ENCODE measurements at regions not wholly inside any gene's neighbourhood (a gene's known extent, or its start where the extent isn't known, plus 50 kb on each side); places are given as distances from the start of the nearest gene placed in this dataset.

DNA sequence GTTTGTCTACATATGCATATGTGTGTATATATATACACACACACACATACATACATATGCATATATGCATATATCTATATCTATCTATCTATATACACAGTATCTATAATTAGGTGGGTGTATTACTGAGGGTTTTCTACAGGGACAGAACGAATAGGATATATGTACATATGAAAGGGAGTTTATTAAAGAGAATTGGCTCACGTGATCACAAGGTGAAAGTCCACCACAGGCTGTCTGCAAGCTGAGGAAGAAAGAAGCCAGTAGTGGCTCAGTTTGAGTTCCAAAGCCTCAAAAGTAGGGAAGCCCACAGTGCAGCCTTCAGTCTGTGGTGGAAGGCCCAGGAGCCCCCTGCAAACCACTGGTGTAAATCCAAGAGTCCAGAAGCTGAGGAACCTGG, 756.0 kb upstream of the ACVR2A start:
- no peaks in the 10 kb centered on the region for H3K9me2 ChIP-seq (ENCODE audit: insufficient read depth)
- no peaks in the 10 kb centered on the region; the same call in 1 of the 2 replicates for H3K27me3 ChIP-seq (ENCODE audit: insufficient read depth)
- H3K36me3 Mint-ChIP-seq (ENCODE audit: low read depth): no peaks in the 10 kb centered on the region
- no peaks in the 10 kb centered on the region for H3K79me2 ChIP-seq (replicated peaks; ENCODE audit: insufficient read depth)
- no peak overlapping the region for H3K4me2 ChIP-seq
- H3K27ac ChIP-seq (ENCODE audit: low read depth): no peak overlapping the region
- H4K20me1 ChIP-seq (replicated peaks; ENCODE audit: insufficient read depth): no peaks in the 10 kb centered on the region
- no peak overlapping the region for H3K27ac Mint-ChIP-seq
- H3F3A ChIP-seq (replicated peaks; ENCODE audit: low read depth): no peaks in the 10 kb centered on the region
- H2AFZ ChIP-seq: no peak overlapping the region
- H3K36me3 ChIP-seq (ENCODE audit: insufficient read depth): no peaks in the 10 kb centered on the region
- H3K4me3 ChIP-seq: no peak overlapping the region
- DNase-seq (ENCODE audit: low spot score): no peak
- H3K4me1 ChIP-seq (ENCODE audit: insufficient read depth): peaks cover 18% of the 10 kb centered on the region; the same call in 1 of the 2 replicates
- H3K4me3 Mint-ChIP-seq: no peak overlapping the region
- peaks cover 12% of the 10 kb centered on the region; the same call in 2 of the 3 replicates for H3K4me1 Mint-ChIP-seq
- H3K9me3 Mint-ChIP-seq: no peaks in the 10 kb centered on the region
- TF ChIP-seq POLR2AphosphoS5 (IDR thresholded peaks at IDR 0.05; ENCODE audit: low read depth) (no peak), STAT1 (IDR thresholded peaks at IDR 0.05; ENCODE audit: unreplicated experiment) (no peak)
- H3K27me3 Mint-ChIP-seq (ENCODE audit: insufficient read depth, low read depth, poor library complexity): peaks cover 5% of the 10 kb centered on the region
- no peak for ATAC-seq

DNA sequence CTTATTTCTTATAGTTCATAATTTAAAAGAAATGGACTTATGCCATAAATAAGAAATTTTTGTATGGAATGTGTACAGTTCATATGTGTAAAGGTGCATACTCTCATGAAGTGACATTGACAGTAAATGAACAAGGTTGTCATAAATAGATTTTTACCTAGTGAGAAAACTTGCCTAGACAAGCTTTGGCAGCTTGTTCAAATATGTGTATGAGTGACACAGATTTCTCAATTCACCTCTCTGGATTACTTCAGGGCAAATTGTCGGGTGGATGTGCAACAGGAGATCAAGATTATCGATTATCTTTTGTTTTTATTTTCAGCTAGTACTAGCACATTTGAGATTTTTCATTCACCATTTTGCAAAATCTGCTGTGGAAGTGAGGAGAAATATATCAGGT, 758.1 kb upstream of the ACVR2A start:
- Histone ChIP-seq H4K20me1 (replicated peaks; ENCODE audit: insufficient read depth) (no peaks in the 10 kb centered on the region), H3F3A (replicated peaks; ENCODE audit: low read depth) (no peaks in the 10 kb centered on the region), H3K79me2 (replicated peaks; ENCODE audit: insufficient read depth) (no peaks in the 10 kb centered on the region), H3K27me3 (ENCODE audit: insufficient read depth) (no peaks in the 10 kb centered on the region), H3K4me2 (no peak overlapping the region), H3K9me2 (ENCODE audit: insufficient read depth) (no peaks in the 10 kb centered on the region), H3K4me1 (ENCODE audit: insufficient read depth) (peaks cover 9% of the 10 kb centered on the region; the same call in 1 of the 2 replicates), H3K27ac (ENCODE audit: low read depth) (no peak overlapping the region), H2AFZ (no peak overlapping the region), H3K4me3 (no peak overlapping the region), H3K36me3 (ENCODE audit: insufficient read depth) (no peaks in the 10 kb centered on the region)
- Mint-ChIP-seq H3K9me3 (no peaks in the 10 kb centered on the region), H3K4me1 (peaks cover 9% of the 10 kb centered on the region; the same call in 2 of the 3 replicates), H3K36me3 (ENCODE audit: low read depth) (no peaks in the 10 kb centered on the region), H3K27me3 (ENCODE audit: insufficient read depth, low read depth, poor library complexity) (peaks cover 3% of the 10 kb centered on the region), H3K4me3 (no peak overlapping the region), H3K27ac (no peak overlapping the region)
- ATAC-seq (no peak), DNase-seq (ENCODE audit: low spot score) (no peak)
- no peak for TF ChIP-seq STAT1 (IDR thresholded peaks at IDR 0.05; ENCODE audit: unreplicated experiment)
- no peak for TF ChIP-seq NANOG (IDR thresholded peaks at IDR 0.05; ENCODE audit: borderline replicate concordance)
- TF ChIP-seq EZH2phosphoT487 (IDR thresholded peaks at IDR 0.05; ENCODE audit: unreplicated experiment): no peak
- TF ChIP-seq, protein P1, sequence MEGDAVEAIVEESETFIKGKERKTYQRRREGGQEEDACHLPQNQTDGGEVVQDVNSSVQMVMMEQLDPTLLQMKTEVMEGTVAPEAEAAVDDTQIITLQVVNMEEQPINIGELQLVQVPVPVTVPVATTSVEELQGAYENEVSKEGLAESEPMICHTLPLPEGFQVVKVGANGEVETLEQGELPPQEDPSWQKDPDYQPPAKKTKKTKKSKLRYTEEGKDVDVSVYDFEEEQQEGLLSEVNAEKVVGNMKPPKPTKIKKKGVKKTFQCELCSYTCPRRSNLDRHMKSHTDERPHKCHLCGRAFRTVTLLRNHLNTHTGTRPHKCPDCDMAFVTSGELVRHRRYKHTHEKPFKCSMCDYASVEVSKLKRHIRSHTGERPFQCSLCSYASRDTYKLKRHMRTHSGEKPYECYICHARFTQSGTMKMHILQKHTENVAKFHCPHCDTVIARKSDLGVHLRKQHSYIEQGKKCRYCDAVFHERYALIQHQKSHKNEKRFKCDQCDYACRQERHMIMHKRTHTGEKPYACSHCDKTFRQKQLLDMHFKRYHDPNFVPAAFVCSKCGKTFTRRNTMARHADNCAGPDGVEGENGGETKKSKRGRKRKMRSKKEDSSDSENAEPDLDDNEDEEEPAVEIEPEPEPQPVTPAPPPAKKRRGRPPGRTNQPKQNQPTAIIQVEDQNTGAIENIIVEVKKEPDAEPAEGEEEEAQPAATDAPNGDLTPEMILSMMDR (conservative IDR thresholded peaks at IDR 0.05; ENCODE audit: low read depth in 2 of 2): no peak
- TF ChIP-seq POLR2AphosphoS5 (IDR thresholded peaks at IDR 0.05; ENCODE audit: low read depth): no peak
- TF ChIP-seq, protein P2, sequence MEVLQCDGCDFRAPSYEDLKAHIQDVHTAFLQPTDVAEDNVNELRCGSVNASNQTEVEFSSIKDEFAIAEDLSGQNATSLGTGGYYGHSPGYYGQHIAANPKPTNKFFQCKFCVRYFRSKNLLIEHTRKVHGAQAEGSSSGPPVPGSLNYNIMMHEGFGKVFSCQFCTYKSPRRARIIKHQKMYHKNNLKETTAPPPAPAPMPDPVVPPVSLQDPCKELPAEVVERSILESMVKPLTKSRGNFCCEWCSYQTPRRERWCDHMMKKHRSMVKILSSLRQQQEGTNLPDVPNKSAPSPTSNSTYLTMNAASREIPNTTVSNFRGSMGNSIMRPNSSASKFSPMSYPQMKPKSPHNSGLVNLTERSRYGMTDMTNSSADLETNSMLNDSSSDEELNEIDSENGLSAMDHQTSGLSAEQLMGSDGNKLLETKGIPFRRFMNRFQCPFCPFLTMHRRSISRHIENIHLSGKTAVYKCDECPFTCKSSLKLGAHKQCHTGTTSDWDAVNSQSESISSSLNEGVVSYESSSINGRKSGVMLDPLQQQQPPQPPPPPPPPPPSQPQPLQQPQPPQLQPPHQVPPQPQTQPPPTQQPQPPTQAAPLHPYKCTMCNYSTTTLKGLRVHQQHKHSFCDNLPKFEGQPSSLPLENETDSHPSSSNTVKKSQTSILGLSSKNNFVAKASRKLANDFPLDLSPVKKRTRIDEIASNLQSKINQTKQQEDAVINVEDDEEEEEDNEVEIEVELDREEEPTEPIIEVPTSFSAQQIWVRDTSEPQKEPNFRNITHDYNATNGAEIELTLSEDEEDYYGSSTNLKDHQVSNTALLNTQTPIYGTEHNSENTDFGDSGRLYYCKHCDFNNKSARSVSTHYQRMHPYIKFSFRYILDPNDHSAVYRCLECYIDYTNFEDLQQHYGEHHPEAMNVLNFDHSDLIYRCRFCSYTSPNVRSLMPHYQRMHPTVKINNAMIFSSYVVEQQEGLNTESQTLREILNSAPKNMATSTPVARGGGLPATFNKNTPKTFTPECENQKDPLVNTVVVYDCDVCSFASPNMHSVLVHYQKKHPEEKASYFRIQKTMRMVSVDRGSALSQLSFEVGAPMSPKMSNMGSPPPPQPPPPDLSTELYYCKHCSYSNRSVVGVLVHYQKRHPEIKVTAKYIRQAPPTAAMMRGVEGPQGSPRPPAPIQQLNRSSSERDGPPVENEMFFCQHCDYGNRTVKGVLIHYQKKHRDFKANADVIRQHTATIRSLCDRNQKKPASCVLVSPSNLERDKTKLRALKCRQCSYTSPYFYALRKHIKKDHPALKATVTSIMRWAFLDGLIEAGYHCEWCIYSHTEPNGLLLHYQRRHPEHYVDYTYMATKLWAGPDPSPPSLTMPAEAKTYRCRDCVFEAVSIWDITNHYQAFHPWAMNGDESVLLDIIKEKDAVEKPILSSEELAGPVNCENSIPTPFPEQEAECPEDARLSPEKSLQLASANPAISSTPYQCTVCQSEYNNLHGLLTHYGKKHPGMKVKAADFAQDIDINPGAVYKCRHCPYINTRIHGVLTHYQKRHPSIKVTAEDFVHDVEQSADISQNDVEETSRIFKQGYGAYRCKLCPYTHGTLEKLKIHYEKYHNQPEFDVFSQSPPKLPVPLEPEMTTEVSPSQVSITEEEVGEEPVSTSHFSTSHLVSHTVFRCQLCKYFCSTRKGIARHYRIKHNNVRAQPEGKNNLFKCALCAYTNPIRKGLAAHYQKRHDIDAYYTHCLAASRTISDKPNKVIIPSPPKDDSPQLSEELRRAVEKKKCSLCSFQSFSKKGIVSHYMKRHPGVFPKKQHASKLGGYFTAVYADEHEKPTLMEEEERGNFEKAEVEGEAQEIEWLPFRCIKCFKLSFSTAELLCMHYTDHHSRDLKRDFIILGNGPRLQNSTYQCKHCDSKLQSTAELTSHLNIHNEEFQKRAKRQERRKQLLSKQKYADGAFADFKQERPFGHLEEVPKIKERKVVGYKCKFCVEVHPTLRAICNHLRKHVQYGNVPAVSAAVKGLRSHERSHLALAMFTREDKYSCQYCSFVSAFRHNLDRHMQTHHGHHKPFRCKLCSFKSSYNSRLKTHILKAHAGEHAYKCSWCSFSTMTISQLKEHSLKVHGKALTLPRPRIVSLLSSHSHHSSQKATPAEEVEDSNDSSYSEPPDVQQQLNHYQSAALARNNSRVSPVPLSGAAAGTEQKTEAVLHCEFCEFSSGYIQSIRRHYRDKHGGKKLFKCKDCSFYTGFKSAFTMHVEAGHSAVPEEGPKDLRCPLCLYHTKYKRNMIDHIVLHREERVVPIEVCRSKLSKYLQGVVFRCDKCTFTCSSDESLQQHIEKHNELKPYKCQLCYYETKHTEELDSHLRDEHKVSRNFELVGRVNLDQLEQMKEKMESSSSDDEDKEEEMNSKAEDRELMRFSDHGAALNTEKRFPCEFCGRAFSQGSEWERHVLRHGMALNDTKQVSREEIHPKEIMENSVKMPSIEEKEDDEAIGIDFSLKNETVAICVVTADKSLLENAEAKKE (CRISPR knock-in tag; IDR thresholded peaks at IDR 0.05): no peak
- TF ChIP-seq ZNF114 (CRISPR knock-in tag; IDR thresholded peaks at IDR 0.05): no peak
- TF ChIP-seq, protein P3, sequence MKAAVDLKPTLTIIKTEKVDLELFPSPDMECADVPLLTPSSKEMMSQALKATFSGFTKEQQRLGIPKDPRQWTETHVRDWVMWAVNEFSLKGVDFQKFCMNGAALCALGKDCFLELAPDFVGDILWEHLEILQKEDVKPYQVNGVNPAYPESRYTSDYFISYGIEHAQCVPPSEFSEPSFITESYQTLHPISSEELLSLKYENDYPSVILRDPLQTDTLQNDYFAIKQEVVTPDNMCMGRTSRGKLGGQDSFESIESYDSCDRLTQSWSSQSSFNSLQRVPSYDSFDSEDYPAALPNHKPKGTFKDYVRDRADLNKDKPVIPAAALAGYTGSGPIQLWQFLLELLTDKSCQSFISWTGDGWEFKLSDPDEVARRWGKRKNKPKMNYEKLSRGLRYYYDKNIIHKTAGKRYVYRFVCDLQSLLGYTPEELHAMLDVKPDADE (IDR thresholded peaks at IDR 0.05): no peak
- TF ChIP-seq EZH2 (IDR thresholded peaks at IDR 0.05; ENCODE audit: low read depth, unreplicated experiment): no peak
- TF ChIP-seq CREB1 (CRISPR knock-in tag; IDR thresholded peaks at IDR 0.05; ENCODE audit: low read depth): no peak

All from GM23338 (cell line).